Sigmoid colon (tissue), 4 donors: ENCODE measurements at regions not wholly inside any gene's neighbourhood (a gene's known extent, or its start where the extent isn't known, plus 50 kb on each side); places are given as distances from the start of the nearest gene placed in this dataset.

Experiments
- CTCF ChIP-seq, 4 experiments: fragments of 450-650 bp in 3 of 4; fragments of 200-600 bp in 1 of 4; IDR thresholded peaks; one replicate each; pipeline ENCODE4 v1.5.1; 2016 to 2019; ENCODE audit warnings: antibody characterized with exemption in 4 of 4, mild to moderate bottlenecking in 3 of 4, moderate library complexity in 2 of 4
- EP300 ChIP-seq, 4 donors: sonication (generic); formaldehyde crosslinking; IDR thresholded peaks; one replicate each; pipeline ENCODE4 v1.6.1; 2017; ENCODE audit warnings: antibody characterized with exemption in 4 of 4
- POLR2A ChIP-seq, 2 donors: fragments of 450-650 bp; IDR thresholded peaks; one replicate each; pipeline ENCODE4 v1.6.1; 2016; ENCODE audit warnings: antibody characterized with exemption in 2 of 2, mild to moderate bottlenecking in 2 of 2, moderate library complexity in 2 of 2
- POLR2AphosphoS5 ChIP-seq, 4 donors: sonication (generic); formaldehyde crosslinking; IDR thresholded peaks; one replicate each; pipeline ENCODE4 v1.6.1; 2017; ENCODE audit warnings: antibody characterized with exemption in 4 of 4

- TF ChIP-seq POLR2A (IDR thresholded peaks at IDR 0.05) (no peak), CTCF (IDR thresholded peaks at IDR 0.05) (no peak), EP300 (IDR thresholded peaks at IDR 0.05) (no peak), POLR2AphosphoS5 (IDR thresholded peaks at IDR 0.05) (no peak)
Observed at GRCh38 chr6:122066200-122066599, 333.3 kb upstream of the HSF2 start.
